MM.1S (cell line): ENCODE measurements at regions not wholly inside any gene's neighbourhood (a gene's known extent, or its start where the extent isn't known, plus 50 kb on each side); places are given as distances from the start of the nearest gene placed in this dataset.
A peak's percentile ranks its signal among the peaks of the same experiment; 100 is the strongest.

Experiments
- DNase-seq: peaks from one replicate; pipeline ENCODE4 v3.0.0-alpha.2; 2015
- H2AFZ ChIP-seq: fragments of 300-600 bp; sonication (generic); 2 replicates; pipeline ENCODE4 v1.6.0; 2016; ENCODE audit warnings: antibody characterized with exemption, low read length
- H3F3A ChIP-seq: fragments of 300-600 bp; sonication (generic); 2 replicates; pipeline ENCODE4 v1.6.1; 2016; ENCODE audit warnings: mild to moderate bottlenecking, antibody characterized with exemption, low read length, moderate library complexity, mixed read lengths; ENCODE audit not compliant: insufficient read depth
- H3K27ac ChIP-seq: fragments of 300-600 bp; sonication (generic); 2 replicates; pipeline ENCODE4 v1.5.1; 2016; ENCODE audit warnings: mild to moderate bottlenecking, low read length
- H3K27me3 ChIP-seq: fragments of 300-600 bp; sonication (generic); replicated peaks from 2 replicates; pipeline ENCODE4 v1.6.0; 2016; ENCODE audit warnings: low read length; ENCODE audit not compliant: insufficient read depth
- H3K36me3 ChIP-seq: fragments of 300-600 bp; sonication (generic); replicated peaks from 2 replicates; pipeline ENCODE4 v1.6.1; 2016; ENCODE audit warnings: mild to moderate bottlenecking, low read length, mixed read lengths; ENCODE audit not compliant: insufficient read depth
- H3K4me1 ChIP-seq: fragments of 300-600 bp; sonication (generic); 2 replicates; pipeline ENCODE4 v1.6.1; 2016; ENCODE audit warnings: low read length, mixed read lengths
- H3K4me2 ChIP-seq: fragments of 300-600 bp; sonication (generic); 2 replicates; pipeline ENCODE4 v1.6.0; 2016; ENCODE audit warnings: low read depth, low read length
- H3K4me3 ChIP-seq: fragments of 300-600 bp; sonication (generic); 2 replicates; pipeline ENCODE4 v1.5.1; 2016; ENCODE audit warnings: low read length, mixed read lengths
- H3K79me2 ChIP-seq: fragments of 300-600 bp; sonication (generic); 2 replicates; pipeline ENCODE4 v1.6.1; 2016; ENCODE audit warnings: mixed run types, low read length, mixed read lengths
- H3K9ac ChIP-seq: fragments of 300-600 bp; sonication (generic); 2 replicates; pipeline ENCODE4 v1.6.1; 2016; ENCODE audit warnings: low read length, mixed read lengths
- H3K9me2 ChIP-seq: fragments of 300-600 bp; sonication (generic); replicated peaks from 2 replicates; pipeline ENCODE4 v1.6.1; 2016; ENCODE audit warnings: mild to moderate bottlenecking, low read length, mixed read lengths; ENCODE audit not compliant: insufficient read depth
- H3K9me3 ChIP-seq: fragments of 300-600 bp; sonication (generic); replicated peaks from 2 replicates; pipeline ENCODE4 v1.6.1; 2016; ENCODE audit warnings: mild to moderate bottlenecking, low read length, mixed read lengths; ENCODE audit not compliant: insufficient read depth
- H4K20me1 ChIP-seq: fragments of 300-600 bp; sonication (generic); 2 replicates; pipeline ENCODE4 v1.6.1; 2016; ENCODE audit warnings: mild to moderate bottlenecking, low read length, moderate library complexity, mixed read lengths; ENCODE audit not compliant: insufficient read depth
- EZH2 ChIP-seq: fragments of 300-600 bp; sonication (generic); optimal IDR thresholded peaks from 2 replicates; pipeline ENCODE3; 2017; ENCODE audit warnings: low read depth, mild to moderate bottlenecking, antibody characterized with exemption, low read length, mixed read lengths
- EZH2phosphoT487 ChIP-seq: fragments of 300-600 bp; sonication (generic); IDR thresholded peaks from 2 replicates; pipeline ENCODE4 v1.6.1; 2018; ENCODE audit warnings: antibody characterized with exemption, low read length
- TF ChIP-seq, protein P1 (sequence below): fragments of 300-600 bp; sonication (generic); IDR thresholded peaks from 2 replicates; pipeline ENCODE4 v1.5.1; 2016; ENCODE audit warnings: antibody characterized with exemption, low read length, mixed read lengths

DNA sequence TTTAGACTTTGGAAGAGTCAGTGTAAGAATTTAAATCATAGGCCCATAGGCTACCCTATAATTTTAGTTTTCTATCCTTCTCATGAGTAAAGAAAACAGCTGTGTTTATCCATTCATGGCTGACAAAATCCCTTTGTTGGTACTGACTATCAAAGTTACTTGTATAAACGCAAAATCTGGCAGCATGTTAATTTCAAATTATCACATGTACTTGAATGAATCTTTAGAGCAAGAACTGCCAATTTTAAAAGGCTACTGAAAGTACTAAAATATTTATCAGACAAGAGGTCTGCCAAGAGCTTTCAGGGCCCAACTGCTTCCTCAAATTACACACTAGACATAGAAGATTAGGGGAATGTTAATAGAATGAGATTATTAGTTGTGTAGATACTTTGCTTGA lies 66.6 kb downstream of the MYL12B start:
- no peaks in the 10 kb centered on the region for H3K9me2 ChIP-seq
- no peaks in the 10 kb centered on the region for H3K27me3 ChIP-seq
- no peaks in the 10 kb centered on the region for H3K9me3 ChIP-seq
- H4K20me1 ChIP-seq, result no peaks in the 10 kb centered on the region
- no peak overlapping the region for H3K4me3 ChIP-seq
- no peak overlapping the region for H3K4me2 ChIP-seq
- H3F3A ChIP-seq, result no peaks in the 10 kb centered on the region
- no peak overlapping the region for H3K9ac ChIP-seq
- no peaks in the 10 kb centered on the region for H3K79me2 ChIP-seq
- no peak overlapping the region for H2AFZ ChIP-seq
- no peaks in the 10 kb centered on the region for H3K36me3 ChIP-seq
- DNase-seq, result no peak
- no peak overlapping the region for H3K27ac ChIP-seq
- TF ChIP-seq, protein P1, sequence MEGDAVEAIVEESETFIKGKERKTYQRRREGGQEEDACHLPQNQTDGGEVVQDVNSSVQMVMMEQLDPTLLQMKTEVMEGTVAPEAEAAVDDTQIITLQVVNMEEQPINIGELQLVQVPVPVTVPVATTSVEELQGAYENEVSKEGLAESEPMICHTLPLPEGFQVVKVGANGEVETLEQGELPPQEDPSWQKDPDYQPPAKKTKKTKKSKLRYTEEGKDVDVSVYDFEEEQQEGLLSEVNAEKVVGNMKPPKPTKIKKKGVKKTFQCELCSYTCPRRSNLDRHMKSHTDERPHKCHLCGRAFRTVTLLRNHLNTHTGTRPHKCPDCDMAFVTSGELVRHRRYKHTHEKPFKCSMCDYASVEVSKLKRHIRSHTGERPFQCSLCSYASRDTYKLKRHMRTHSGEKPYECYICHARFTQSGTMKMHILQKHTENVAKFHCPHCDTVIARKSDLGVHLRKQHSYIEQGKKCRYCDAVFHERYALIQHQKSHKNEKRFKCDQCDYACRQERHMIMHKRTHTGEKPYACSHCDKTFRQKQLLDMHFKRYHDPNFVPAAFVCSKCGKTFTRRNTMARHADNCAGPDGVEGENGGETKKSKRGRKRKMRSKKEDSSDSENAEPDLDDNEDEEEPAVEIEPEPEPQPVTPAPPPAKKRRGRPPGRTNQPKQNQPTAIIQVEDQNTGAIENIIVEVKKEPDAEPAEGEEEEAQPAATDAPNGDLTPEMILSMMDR, result no peak
- no peak for TF ChIP-seq EZH2phosphoT487
- no peak for TF ChIP-seq EZH2
- H3K4me1 ChIP-seq, result no peaks in the 10 kb centered on the region

DNA sequence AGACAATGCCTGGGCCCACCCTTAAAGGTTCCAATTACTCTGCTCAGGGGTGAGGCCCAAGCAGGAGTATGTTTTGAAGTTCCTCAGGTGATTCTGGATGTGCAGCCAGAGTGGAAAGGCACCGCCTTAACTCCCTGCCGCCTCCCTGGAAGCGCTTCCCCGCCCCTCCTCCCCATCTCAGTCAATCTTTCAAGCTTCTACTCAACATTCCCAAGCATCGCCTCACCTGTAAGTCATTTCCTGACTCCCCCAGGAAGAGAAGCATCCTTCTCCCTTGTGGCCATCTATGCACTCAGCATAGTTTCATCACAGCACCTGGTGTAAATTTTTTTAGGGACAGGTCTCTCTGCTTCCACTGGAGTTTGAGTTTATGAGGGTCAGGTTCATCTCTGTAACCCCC lies 67.5 kb downstream of the MYL12B start:
- no peaks in the 10 kb centered on the region for H3F3A ChIP-seq
- no peaks in the 10 kb centered on the region for H4K20me1 ChIP-seq
- H3K36me3 ChIP-seq, result no peaks in the 10 kb centered on the region
- H3K9me2 ChIP-seq, result no peaks in the 10 kb centered on the region
- no peaks in the 10 kb centered on the region for H3K4me1 ChIP-seq
- no peak for DNase-seq
- no peak overlapping the region for H3K9ac ChIP-seq
- TF ChIP-seq, protein P1, result no peak
- TF ChIP-seq EZH2phosphoT487, result no peak
- no peak for TF ChIP-seq EZH2
- H3K9me3 ChIP-seq, result no peaks in the 10 kb centered on the region
- no peaks in the 10 kb centered on the region for H3K79me2 ChIP-seq
- H2AFZ ChIP-seq, result 0 out of 2 replicates have a peak overlapping the region, but pooled peaks have one; percentile 26
- no peak overlapping the region for H3K27ac ChIP-seq
- H3K4me2 ChIP-seq, result no peak overlapping the region
- no peaks in the 10 kb centered on the region for H3K27me3 ChIP-seq
- no peak overlapping the region for H3K4me3 ChIP-seq

DNA sequence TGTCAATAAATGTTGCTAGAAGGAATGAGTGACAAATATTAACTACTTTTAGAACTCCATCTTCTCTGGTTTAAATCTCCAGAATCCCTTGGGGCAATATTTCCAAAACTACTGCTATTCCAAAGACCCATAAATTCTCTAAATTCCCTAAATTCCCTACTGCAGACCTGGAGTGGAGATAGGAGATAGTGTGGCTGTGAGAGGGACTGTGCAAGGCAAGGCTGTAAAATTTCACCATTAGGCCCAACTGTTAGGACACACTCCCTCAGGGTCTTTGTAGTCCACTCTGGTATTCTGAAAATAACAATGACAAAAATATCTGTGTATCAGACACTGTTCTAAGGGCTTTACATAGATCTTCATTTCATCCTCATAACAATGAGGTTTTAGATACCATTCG lies 67.9 kb downstream of the MYL12B start:
- no peaks in the 10 kb centered on the region for H3K9me2 ChIP-seq
- H4K20me1 ChIP-seq, result no peaks in the 10 kb centered on the region
- no peak overlapping the region for H3K4me3 ChIP-seq
- no peaks in the 10 kb centered on the region for H3K27me3 ChIP-seq
- no peak overlapping the region for H3K27ac ChIP-seq
- DNase-seq, result no peak
- no peak overlapping the region for H3K9ac ChIP-seq
- H3K4me1 ChIP-seq, result no peaks in the 10 kb centered on the region
- no peak for TF ChIP-seq EZH2phosphoT487
- H3K4me2 ChIP-seq, result no peak overlapping the region
- H3K79me2 ChIP-seq, result no peaks in the 10 kb centered on the region
- H3K9me3 ChIP-seq, result no peaks in the 10 kb centered on the region
- H3F3A ChIP-seq, result no peaks in the 10 kb centered on the region
- H2AFZ ChIP-seq, result no peak overlapping the region
- no peaks in the 10 kb centered on the region for H3K36me3 ChIP-seq

DNA sequence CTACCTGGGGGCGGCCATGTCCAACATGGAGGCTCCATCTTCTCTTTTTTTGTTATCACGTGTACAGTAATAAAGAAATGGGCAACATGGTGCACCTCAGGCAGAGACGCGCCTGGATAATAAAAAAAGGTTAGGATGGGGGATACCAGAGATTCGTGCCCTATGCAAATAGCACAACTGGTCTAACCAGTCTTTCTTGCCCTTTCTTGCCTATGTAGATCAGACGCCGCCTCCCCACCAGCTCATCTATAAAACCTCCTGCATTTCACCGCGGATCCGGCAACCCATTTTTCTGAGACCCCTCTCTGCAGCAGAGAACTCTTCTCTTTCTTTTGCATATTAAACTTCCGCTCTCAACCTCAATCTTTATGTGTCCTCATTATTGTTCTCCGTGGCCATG lies 68.7 kb downstream of the MYL12B start:
- Histone ChIP-seq H2AFZ (no peak overlapping the region), H3K27me3 (no peaks in the 10 kb centered on the region), H3K9ac (no peak overlapping the region), H3F3A (no peaks in the 10 kb centered on the region), H3K27ac (no peak overlapping the region), H3K4me3 (no peak overlapping the region), H3K9me2 (no peaks in the 10 kb centered on the region), H3K79me2 (no peaks in the 10 kb centered on the region), H3K4me1 (no peaks in the 10 kb centered on the region), H3K36me3 (no peaks in the 10 kb centered on the region), H4K20me1 (no peaks in the 10 kb centered on the region), H3K9me3 (no peaks in the 10 kb centered on the region), H3K4me2 (no peak overlapping the region)
- TF ChIP-seq, protein P1, result no peak
- no peak for TF ChIP-seq EZH2phosphoT487
- TF ChIP-seq EZH2, result no peak
- DNase-seq, result no peak
